ENCODE measurements at regions not wholly inside any gene's neighbourhood (a gene's known extent, or its start where the extent isn't known, plus 50 kb on each side); places are given as distances from the start of the nearest gene placed in this dataset.
"Not testable (repeated sequence)": the region's sequence is repeated elsewhere in the genome, so short reads cannot be mapped to it uniquely, and the experiment has no call there.

- no peak for TF ChIP-seq ZNF274 (IDR thresholded peaks at IDR 0.05; ENCODE audit: low read depth, low read length)
- H3K4me3 ChIP-seq (ENCODE audit: low read length), result no peak overlapping the region
These were observed 161.6 kb downstream of the QRSL1 start for GRCh38 chr6:106790935-106791334.

GRCh38 chr6:106790149-106790770, 160.9 kb downstream of the QRSL1 start:
- no peak overlapping the region for H3K4me3 ChIP-seq (ENCODE audit: low read length)
- no peak for TF ChIP-seq ZNF274 (IDR thresholded peaks at IDR 0.05; ENCODE audit: low read depth, low read length)

- no peak overlapping the region for H3K4me3 ChIP-seq (ENCODE audit: low read length)
- no peak for TF ChIP-seq ZNF274 (IDR thresholded peaks at IDR 0.05; ENCODE audit: low read depth, low read length)
These were observed 160.2 kb downstream of the QRSL1 start for GRCh38 chr6:106789428-106790148.

GRCh38 chr6:106788761-106789160, 159.4 kb downstream of the QRSL1 start:
- TF ChIP-seq ZNF274 (IDR thresholded peaks at IDR 0.05; ENCODE audit: low read depth, low read length), result no peak
- H3K4me3 ChIP-seq (ENCODE audit: low read length), result no peak overlapping the region

- no peak overlapping the region for H3K4me3 ChIP-seq (ENCODE audit: low read length)
- no peak for TF ChIP-seq ZNF274 (IDR thresholded peaks at IDR 0.05; ENCODE audit: low read depth, low read length)
These were observed 158.2 kb downstream of the QRSL1 start for GRCh38 chr6:106787327-106788196.

GRCh38 chr6:106785298-106785697, 155.9 kb downstream of the QRSL1 start:
- TF ChIP-seq ZNF274 (IDR thresholded peaks at IDR 0.05; ENCODE audit: low read depth, low read length), result no peak
- no peak overlapping the region for H3K4me3 ChIP-seq (ENCODE audit: low read length)

GRCh38 chr6:106783640-106784566, 154.5 kb downstream of the QRSL1 start:
- no peak for TF ChIP-seq ZNF274 (IDR thresholded peaks at IDR 0.05; ENCODE audit: low read depth, low read length)
- no peak overlapping the region for H3K4me3 ChIP-seq (ENCODE audit: low read length)

- no peak for TF ChIP-seq ZNF274 (IDR thresholded peaks at IDR 0.05; ENCODE audit: low read depth, low read length)
These were observed 153.3 kb downstream of the QRSL1 start for GRCh38 chr6:106782536-106783285.

GRCh38 chr6:106779552-106779951, 150.2 kb downstream of the QRSL1 start:
- not testable (repeated sequence) for H3K4me3 ChIP-seq (ENCODE audit: low read length)

More at GRCh38 chr6:106782536-106783285, 153.3 kb downstream of the QRSL1 start:
- H3K4me3 ChIP-seq (ENCODE audit: low read length), result no peak overlapping the region

GRCh38 chr6:106778943-106779342, 149.6 kb downstream of the QRSL1 start:
- no peak for TF ChIP-seq ZNF274 (IDR thresholded peaks at IDR 0.05; ENCODE audit: low read depth, low read length)

GRCh38 chr6:106773996-106774629, 144.7 kb downstream of the QRSL1 start:
- TF ChIP-seq ZNF274 (IDR thresholded peaks at IDR 0.05; ENCODE audit: low read depth, low read length), result no peak
- no peak overlapping the region for H3K4me3 ChIP-seq (ENCODE audit: low read length)

More at GRCh38 chr6:106778943-106779342, 149.6 kb downstream of the QRSL1 start:
- H3K4me3 ChIP-seq (ENCODE audit: low read length), result no peak overlapping the region

- H3K4me3 ChIP-seq (ENCODE audit: low read length), result no peak overlapping the region
- no peak for TF ChIP-seq ZNF274 (IDR thresholded peaks at IDR 0.05; ENCODE audit: low read depth, low read length)
These were observed 144.1 kb downstream of the QRSL1 start for GRCh38 chr6:106773522-106773921.

Measured in GM08714 (cell line).